Activated T-cell treated with anti-CD3 and anti-CD28 coated beads, Interleukin-2, amount 50 U/mL, for 4 hours (primary cell): ENCODE measurements at regions not wholly inside any gene's neighbourhood (a gene's known extent, or its start where the extent isn't known, plus 50 kb on each side); places are given as distances from the start of the nearest gene placed in this dataset.

ENCODE experiments used
- ATAC-seq, 2 donors: fragments of 200-7000 bp; cut with Tn5 transposase; one replicate each; pipeline ENCODE4 v1.10.0; 2021
- DNase-seq: peaks from one replicate; pipeline ENCODE4 v3.0.0-alpha.2; 2020
- H3K27me3 Mint-ChIP-seq: one replicate; pipeline ENCODE4 v1.8.0; 2021; ENCODE audit warnings: low read depth, mixed read lengths
- H3K36me3 Mint-ChIP-seq: one replicate; pipeline ENCODE4 v1.8.0; 2022; ENCODE audit warnings: mixed read lengths; ENCODE audit not compliant: insufficient read depth
- H3K4me1 Mint-ChIP-seq: one replicate; pipeline ENCODE4 v1.8.0; 2021; ENCODE audit warnings: low read depth, mixed read lengths
- H3K4me3 Mint-ChIP-seq: one replicate; pipeline ENCODE4 v1.8.0; 2021; ENCODE audit warnings: mild to moderate bottlenecking, moderate library complexity, mixed read lengths
- H3K9me3 Mint-ChIP-seq: one replicate; pipeline ENCODE4 v1.8.0; 2021; ENCODE audit warnings: mixed read lengths

GRCh38 chr2:22996911-22997310, 388.1 kb upstream of the KLHL29 start:
- Mint-ChIP-seq H3K27me3 (no peaks in the 10 kb centered on the region), H3K4me3 (no peak overlapping the region), H3K4me1 (no peaks in the 10 kb centered on the region), H3K36me3 (no peaks in the 10 kb centered on the region), H3K9me3 (peaks cover 4% of the 10 kb centered on the region)
- ATAC-seq = no peak
- no peak for DNase-seq

GRCh38 chr2:22998359-22998758, 386.6 kb upstream of the KLHL29 start:
- no peak for DNase-seq
- Mint-ChIP-seq H3K9me3 (peaks cover 4% of the 10 kb centered on the region), H3K27me3 (no peaks in the 10 kb centered on the region), H3K4me1 (no peaks in the 10 kb centered on the region), H3K36me3 (no peaks in the 10 kb centered on the region), H3K4me3 (no peak overlapping the region)
- no peak for ATAC-seq

GRCh38 chr2:22999951-23000350, 385.0 kb upstream of the KLHL29 start:
- H3K27me3 Mint-ChIP-seq = no peaks in the 10 kb centered on the region
- H3K4me1 Mint-ChIP-seq = no peaks in the 10 kb centered on the region
- no peaks in the 10 kb centered on the region for H3K36me3 Mint-ChIP-seq
- H3K4me3 Mint-ChIP-seq = no peak overlapping the region
- DNase-seq (no peak), ATAC-seq (no peak)
- peaks cover 4% of the 10 kb centered on the region for H3K9me3 Mint-ChIP-seq

GRCh38 chr2:23002234-23002633, 382.7 kb upstream of the KLHL29 start:
- Mint-ChIP-seq H3K4me1 (no peaks in the 10 kb centered on the region), H3K27me3 (no peaks in the 10 kb centered on the region), H3K36me3 (no peaks in the 10 kb centered on the region), H3K4me3 (no peak overlapping the region), H3K9me3 (peaks cover 4% of the 10 kb centered on the region)
- no peak for DNase-seq
- no peak for ATAC-seq

- H3K9me3 Mint-ChIP-seq = peaks cover 4% of the 10 kb centered on the region
- no peak for ATAC-seq
- no peak overlapping the region for H3K4me3 Mint-ChIP-seq
- no peaks in the 10 kb centered on the region for H3K27me3 Mint-ChIP-seq
- no peak for DNase-seq
- H3K36me3 Mint-ChIP-seq = no peaks in the 10 kb centered on the region
- no peaks in the 10 kb centered on the region for H3K4me1 Mint-ChIP-seq
Measured at GRCh38 chr2:23005469-23005868, 379.5 kb upstream of the KLHL29 start.

- no peaks in the 10 kb centered on the region for H3K4me1 Mint-ChIP-seq
- H3K4me3 Mint-ChIP-seq = no peak overlapping the region
Measured at GRCh38 chr2:23007631-23008235, 377.2 kb upstream of the KLHL29 start.

GRCh38 chr2:23008440-23008839, 376.5 kb upstream of the KLHL29 start:
- H3K9me3 Mint-ChIP-seq = no peaks in the 10 kb centered on the region
- no peak overlapping the region for H3K4me3 Mint-ChIP-seq
- no peak for DNase-seq
- no peaks in the 10 kb centered on the region for H3K27me3 Mint-ChIP-seq
- no peak for ATAC-seq
- no peaks in the 10 kb centered on the region for H3K4me1 Mint-ChIP-seq
- no peaks in the 10 kb centered on the region for H3K36me3 Mint-ChIP-seq

More at GRCh38 chr2:23007631-23008235, 377.2 kb upstream of the KLHL29 start:
- ATAC-seq = no peak
- Mint-ChIP-seq H3K27me3 (no peaks in the 10 kb centered on the region), H3K36me3 (no peaks in the 10 kb centered on the region), H3K9me3 (no peaks in the 10 kb centered on the region)
- no peak for DNase-seq

GRCh38 chr2:23008951-23009350, 376.0 kb upstream of the KLHL29 start:
- Mint-ChIP-seq H3K4me1 (no peaks in the 10 kb centered on the region), H3K36me3 (no peaks in the 10 kb centered on the region), H3K27me3 (no peaks in the 10 kb centered on the region), H3K4me3 (no peak overlapping the region), H3K9me3 (no peaks in the 10 kb centered on the region)
- DNase-seq (no peak), ATAC-seq (no peak)

GRCh38 chr2:23009545-23010149, 375.3 kb upstream of the KLHL29 start:
- no peaks in the 10 kb centered on the region for H3K36me3 Mint-ChIP-seq
- no peak overlapping the region for H3K4me3 Mint-ChIP-seq
- H3K27me3 Mint-ChIP-seq = no peaks in the 10 kb centered on the region
- ATAC-seq (no peak), DNase-seq (no peak)
- H3K4me1 Mint-ChIP-seq = no peaks in the 10 kb centered on the region
- H3K9me3 Mint-ChIP-seq = no peaks in the 10 kb centered on the region

GRCh38 chr2:23012499-23012898, 372.5 kb upstream of the KLHL29 start:
- H3K4me3 Mint-ChIP-seq = no peak overlapping the region
- no peaks in the 10 kb centered on the region for H3K36me3 Mint-ChIP-seq
- ATAC-seq (no peak), DNase-seq (no peak)
- H3K27me3 Mint-ChIP-seq = peaks cover 2% of the 10 kb centered on the region
- no peaks in the 10 kb centered on the region for H3K4me1 Mint-ChIP-seq
- no peaks in the 10 kb centered on the region for H3K9me3 Mint-ChIP-seq

GRCh38 chr2:23015651-23016200, 369.3 kb upstream of the KLHL29 start:
- Mint-ChIP-seq H3K4me3 (no peak overlapping the region), H3K4me1 (no peaks in the 10 kb centered on the region), H3K9me3 (no peaks in the 10 kb centered on the region), H3K27me3 (peaks cover 2% of the 10 kb centered on the region), H3K36me3 (no peaks in the 10 kb centered on the region)
- no peak for ATAC-seq
- DNase-seq = no peak

- no peak for ATAC-seq
- Mint-ChIP-seq H3K27me3 (peaks cover 3% of the 10 kb centered on the region), H3K4me1 (no peaks in the 10 kb centered on the region), H3K9me3 (no peaks in the 10 kb centered on the region), H3K4me3 (no peak overlapping the region), H3K36me3 (no peaks in the 10 kb centered on the region)
- DNase-seq = no peak
Measured at GRCh38 chr2:23019476-23019875, 365.5 kb upstream of the KLHL29 start.

- no peaks in the 10 kb centered on the region for H3K9me3 Mint-ChIP-seq
- H3K4me1 Mint-ChIP-seq = no peaks in the 10 kb centered on the region
- H3K4me3 Mint-ChIP-seq = no peak overlapping the region
- DNase-seq = no peak
- H3K36me3 Mint-ChIP-seq = no peaks in the 10 kb centered on the region
- ATAC-seq = no peak
- peaks cover 3% of the 10 kb centered on the region for H3K27me3 Mint-ChIP-seq
Measured at GRCh38 chr2:23020659-23021058, 364.3 kb upstream of the KLHL29 start.

GRCh38 chr2:23021311-23022120, 363.5 kb upstream of the KLHL29 start:
- Mint-ChIP-seq H3K4me1 (no peaks in the 10 kb centered on the region), H3K9me3 (no peaks in the 10 kb centered on the region), H3K27me3 (peaks cover 2% of the 10 kb centered on the region), H3K4me3 (no peak overlapping the region), H3K36me3 (no peaks in the 10 kb centered on the region)
- DNase-seq (no peak), ATAC-seq (no peak)

- H3K9me3 Mint-ChIP-seq = no peaks in the 10 kb centered on the region
- H3K4me1 Mint-ChIP-seq = no peaks in the 10 kb centered on the region
- DNase-seq (no peak), ATAC-seq (no peak)
- peaks cover 2% of the 10 kb centered on the region for H3K27me3 Mint-ChIP-seq
- no peaks in the 10 kb centered on the region for H3K36me3 Mint-ChIP-seq
- H3K4me3 Mint-ChIP-seq = no peak overlapping the region
Measured at GRCh38 chr2:23023722-23024121, 361.3 kb upstream of the KLHL29 start.
